Loucy (cell line): ENCODE measurements at regions not wholly inside any gene's neighbourhood (a gene's known extent, or its start where the extent isn't known, plus 50 kb on each side); places are given as distances from the start of the nearest gene placed in this dataset.

Experiments used
- EZH2phosphoT487 ChIP-seq: fragments of 200-600 bp; IDR thresholded peaks from 2 replicates; pipeline ENCODE4 v1.6.1; 2018; ENCODE audit warnings: antibody characterized with exemption, mild to moderate bottlenecking, moderate library complexity, borderline replicate concordance
- TF ChIP-seq, protein P1 (sequence below): fragments of 200-600 bp; sonication (generic); conservative IDR thresholded peaks from 2 replicates; pipeline ENCODE4 v1.5.1; 2014; ENCODE audit warnings: mild to moderate bottlenecking, antibody characterized with exemption, low read length

GRCh38 chr3:26452363-26452762 is 170.2 kb upstream of the LRRC3B start:
- TF ChIP-seq, protein P1, sequence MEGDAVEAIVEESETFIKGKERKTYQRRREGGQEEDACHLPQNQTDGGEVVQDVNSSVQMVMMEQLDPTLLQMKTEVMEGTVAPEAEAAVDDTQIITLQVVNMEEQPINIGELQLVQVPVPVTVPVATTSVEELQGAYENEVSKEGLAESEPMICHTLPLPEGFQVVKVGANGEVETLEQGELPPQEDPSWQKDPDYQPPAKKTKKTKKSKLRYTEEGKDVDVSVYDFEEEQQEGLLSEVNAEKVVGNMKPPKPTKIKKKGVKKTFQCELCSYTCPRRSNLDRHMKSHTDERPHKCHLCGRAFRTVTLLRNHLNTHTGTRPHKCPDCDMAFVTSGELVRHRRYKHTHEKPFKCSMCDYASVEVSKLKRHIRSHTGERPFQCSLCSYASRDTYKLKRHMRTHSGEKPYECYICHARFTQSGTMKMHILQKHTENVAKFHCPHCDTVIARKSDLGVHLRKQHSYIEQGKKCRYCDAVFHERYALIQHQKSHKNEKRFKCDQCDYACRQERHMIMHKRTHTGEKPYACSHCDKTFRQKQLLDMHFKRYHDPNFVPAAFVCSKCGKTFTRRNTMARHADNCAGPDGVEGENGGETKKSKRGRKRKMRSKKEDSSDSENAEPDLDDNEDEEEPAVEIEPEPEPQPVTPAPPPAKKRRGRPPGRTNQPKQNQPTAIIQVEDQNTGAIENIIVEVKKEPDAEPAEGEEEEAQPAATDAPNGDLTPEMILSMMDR = no peak
- no peak for TF ChIP-seq EZH2phosphoT487
